Naive thymus-derived CD8-positive, alpha-beta T cell (primary cell): ENCODE measurements at regions not wholly inside any gene's neighbourhood (a gene's known extent, or its start where the extent isn't known, plus 50 kb on each side); places are given as distances from the start of the nearest gene placed in this dataset.

Source experiments
- ATAC-seq, 2 donors: fragments of 150-1000 bp; cut with Tn5 transposase in 1 of 2; sonication (Bioruptor Pico), chemical (Tn5 transposase) in 1 of 2; 1 replicate in 1 of 2; 2 replicates in 1 of 2; pipeline ENCODE4 v1.10.0; 2021; ENCODE audit warnings: mild to moderate bottlenecking in 2 of 2, moderate library complexity in 2 of 2
- POLR2A ChIA-PET: fragments of 350-600 bp; sonication (Branson Sonifier 250); formaldehyde crosslinking; loops from one replicate; lab custom pipeline; 2021; ENCODE audit warnings: antibody characterized with exemption; lab: Charles Lee
- DNase-seq, 10 donors: peaks; one replicate each; pipeline versions ENCODE4 v3.0.0 to v3.0.0-alpha.2; 2020 to 2022
- H3K27ac Mint-ChIP-seq, 10 donors: one replicate each; pipeline ENCODE4 v1.8.0; 2020 to 2022; ENCODE audit warnings: mild to moderate bottlenecking in 10 of 10, mixed read lengths in 10 of 10, moderate library complexity in 4 of 10, inconsistent platforms in 1 of 10
- H3K27me3 Mint-ChIP-seq, 5 donors: one replicate each; pipeline ENCODE4 v1.8.0; 2021 to 2022; ENCODE audit warnings: mixed read lengths in 5 of 5
- H3K36me3 Mint-ChIP-seq, 3 donors: one replicate each; pipeline ENCODE4 v1.8.0; 2020 to 2022; ENCODE audit warnings: mixed read lengths in 3 of 3, mild to moderate bottlenecking in 2 of 3, inconsistent platforms in 1 of 3
- H3K4me1 Mint-ChIP-seq, 4 donors: one replicate each; pipeline ENCODE4 v1.8.0; 2021 to 2022; ENCODE audit warnings: mixed read lengths in 4 of 4
- H3K4me3 Mint-ChIP-seq, 10 donors: one replicate each; pipeline ENCODE4 v1.8.0; 2020 to 2022; ENCODE audit warnings: mild to moderate bottlenecking in 10 of 10, mixed read lengths in 10 of 10, moderate library complexity in 6 of 10, inconsistent platforms in 1 of 10
- H3K9me3 Mint-ChIP-seq, 9 donors: one replicate each; pipeline ENCODE4 v1.8.0; 2020 to 2022; ENCODE audit warnings: mixed read lengths in 9 of 9, mild to moderate bottlenecking in 3 of 9, inconsistent platforms in 1 of 9, moderate library complexity in 1 of 9

GRCh38 chr11:97225794-97226193 is 836.0 kb downstream of the JRKL start:
- H3K27me3 Mint-ChIP-seq = no peaks in the 10 kb centered on the region
- H3K27ac Mint-ChIP-seq = no peak overlapping the region
- no peaks in the 10 kb centered on the region for H3K36me3 Mint-ChIP-seq
- no peaks in the 10 kb centered on the region for H3K4me1 Mint-ChIP-seq
- no peak overlapping the region for H3K4me3 Mint-ChIP-seq
- POLR2A ChIA-PET = no interaction called here
- peaks cover 0 to 13% (median 5%) of the 10 kb centered on the region in 9 donors for H3K9me3 Mint-ChIP-seq
- no peak for DNase-seq
- ATAC-seq = no peak

GRCh38 chr11:97229936-97230335 is 840.1 kb downstream of the JRKL start:
- Mint-ChIP-seq H3K36me3 (no peaks in the 10 kb centered on the region), H3K4me3 (no peak overlapping the region), H3K9me3 (peaks cover 0 to 16% (median 3%) of the 10 kb centered on the region in 9 donors), H3K27me3 (no peaks in the 10 kb centered on the region), H3K27ac (no peak overlapping the region), H3K4me1 (no peaks in the 10 kb centered on the region)
- POLR2A ChIA-PET = no interaction called here
- DNase-seq (no peak), ATAC-seq (no peak)

- Mint-ChIP-seq H3K9me3 (peaks cover 0 to 16% (median 3%) of the 10 kb centered on the region in 9 donors), H3K27ac (no peak overlapping the region), H3K27me3 (no peaks in the 10 kb centered on the region), H3K36me3 (no peaks in the 10 kb centered on the region), H3K4me1 (no peaks in the 10 kb centered on the region), H3K4me3 (no peak overlapping the region)
- no peak for DNase-seq
- POLR2A ChIA-PET = no interaction called here
- ATAC-seq = no peak
Measured at GRCh38 chr11:97231231-97231630, 841.4 kb downstream of the JRKL start.

- Mint-ChIP-seq H3K4me3 (no peak overlapping the region), H3K27ac (no peak overlapping the region), H3K36me3 (no peaks in the 10 kb centered on the region), H3K27me3 (no peaks in the 10 kb centered on the region), H3K9me3 (peaks cover 0 to 16% (median 3%) of the 10 kb centered on the region in 9 donors), H3K4me1 (no peaks in the 10 kb centered on the region)
- DNase-seq (no peak), ATAC-seq (no peak)
- POLR2A ChIA-PET = no interaction called here
Measured at GRCh38 chr11:97234016-97234415, 844.2 kb downstream of the JRKL start.

- H3K27me3 Mint-ChIP-seq = no peaks in the 10 kb centered on the region
- ATAC-seq (no peak), DNase-seq (no peak)
- POLR2A ChIA-PET = no interaction called here
- peaks cover 0 to 19% (median 2%) of the 10 kb centered on the region in 9 donors for H3K9me3 Mint-ChIP-seq
- H3K27ac Mint-ChIP-seq = no peak overlapping the region
- H3K4me3 Mint-ChIP-seq = no peak overlapping the region
- no peaks in the 10 kb centered on the region for H3K4me1 Mint-ChIP-seq
- no peaks in the 10 kb centered on the region for H3K36me3 Mint-ChIP-seq
Measured at GRCh38 chr11:97237151-97237550, 847.3 kb downstream of the JRKL start.

- POLR2A ChIA-PET = no interaction called here
- no peak for ATAC-seq
- no peaks in the 10 kb centered on the region for H3K4me1 Mint-ChIP-seq
- H3K27me3 Mint-ChIP-seq = no peaks in the 10 kb centered on the region
- H3K27ac Mint-ChIP-seq = no peak overlapping the region
- no peaks in the 10 kb centered on the region for H3K36me3 Mint-ChIP-seq
- H3K4me3 Mint-ChIP-seq = no peak overlapping the region
- peaks cover 3 to 36% (median 10%) of the 10 kb centered on the region in 9 donors for H3K9me3 Mint-ChIP-seq
- no peak for DNase-seq
Measured at GRCh38 chr11:97247601-97248000, 857.8 kb downstream of the JRKL start.

GRCh38 chr11:97254790-97255189 is 865.0 kb downstream of the JRKL start:
- Mint-ChIP-seq H3K4me1 (no peaks in the 10 kb centered on the region), H3K27me3 (no peaks in the 10 kb centered on the region), H3K36me3 (no peaks in the 10 kb centered on the region), H3K9me3 (peaks cover 0 to 10% (median 3%) of the 10 kb centered on the region in 9 donors), H3K4me3 (no peak overlapping the region), H3K27ac (no peak overlapping the region)
- DNase-seq (no peak), ATAC-seq (no peak)
- POLR2A ChIA-PET = no interaction called here

GRCh38 chr11:97259434-97259833 is 869.6 kb downstream of the JRKL start:
- H3K36me3 Mint-ChIP-seq = no peaks in the 10 kb centered on the region
- no peak for DNase-seq
- no peak overlapping the region for H3K27ac Mint-ChIP-seq
- no peak for ATAC-seq
- H3K9me3 Mint-ChIP-seq = peaks cover 0 to 12% (median 2%) of the 10 kb centered on the region in 9 donors
- H3K4me3 Mint-ChIP-seq = no peak overlapping the region
- H3K4me1 Mint-ChIP-seq = no peaks in the 10 kb centered on the region
- POLR2A ChIA-PET = no interaction called here
- no peaks in the 10 kb centered on the region for H3K27me3 Mint-ChIP-seq

- ATAC-seq = no peak
Measured at GRCh38 chr11:97259884-97260283, 870.1 kb downstream of the JRKL start.

GRCh38 chr11:97263183-97263858 is 873.5 kb downstream of the JRKL start:
- DNase-seq = no peak
- Mint-ChIP-seq H3K4me1 (no peaks in the 10 kb centered on the region), H3K27ac (no peak overlapping the region), H3K27me3 (no peaks in the 10 kb centered on the region), H3K4me3 (no peak overlapping the region), H3K36me3 (no peaks in the 10 kb centered on the region), H3K9me3 (peaks cover 0 to 21% (median 3%) of the 10 kb centered on the region in 9 donors)
- POLR2A ChIA-PET = no interaction called here
- no peak for ATAC-seq

More at GRCh38 chr11:97259884-97260283, 870.1 kb downstream of the JRKL start:
- no peaks in the 10 kb centered on the region for H3K36me3 Mint-ChIP-seq
- POLR2A ChIA-PET = no interaction called here
- no peak for DNase-seq
- H3K4me3 Mint-ChIP-seq = no peak overlapping the region
- H3K9me3 Mint-ChIP-seq = peaks cover 0 to 12% (median 2%) of the 10 kb centered on the region in 9 donors
- no peaks in the 10 kb centered on the region for H3K27me3 Mint-ChIP-seq
- H3K27ac Mint-ChIP-seq = peak overlapping the region in 1 of 10 donors; percentile 39
- H3K4me1 Mint-ChIP-seq = no peaks in the 10 kb centered on the region

GRCh38 chr11:97269527-97269926 is 879.7 kb downstream of the JRKL start:
- H3K36me3 Mint-ChIP-seq = peaks cover 0 to 14% (median 0%) of the 10 kb centered on the region in 3 donors
- ATAC-seq = no peak
- no peaks in the 10 kb centered on the region for H3K27me3 Mint-ChIP-seq
- no peak overlapping the region for H3K4me3 Mint-ChIP-seq
- H3K4me1 Mint-ChIP-seq = no peaks in the 10 kb centered on the region
- H3K9me3 Mint-ChIP-seq = peaks cover 0 to 42% (median 10%) of the 10 kb centered on the region in 9 donors
- DNase-seq = no peak
- POLR2A ChIA-PET = no interaction called here
- H3K27ac Mint-ChIP-seq = no peak overlapping the region

GRCh38 chr11:97279341-97279740 is 889.5 kb downstream of the JRKL start:
- no peak for DNase-seq
- Mint-ChIP-seq H3K9me3 (peaks cover 14 to 59% (median 32%) of the 10 kb centered on the region in 9 donors), H3K4me1 (no peaks in the 10 kb centered on the region), H3K27ac (no peak overlapping the region), H3K36me3 (peaks cover 0 to 14% (median 0%) of the 10 kb centered on the region in 3 donors), H3K27me3 (no peaks in the 10 kb centered on the region), H3K4me3 (no peak overlapping the region)
- POLR2A ChIA-PET = no interaction called here
- ATAC-seq = no peak

- POLR2A ChIA-PET = no interaction called here
- ATAC-seq = no peak
- no peak overlapping the region for H3K4me3 Mint-ChIP-seq
Measured at GRCh38 chr11:97280347-97280746, 890.5 kb downstream of the JRKL start.

GRCh38 chr11:97289823-97290222 is 900.0 kb downstream of the JRKL start:
- no peak overlapping the region for H3K27ac Mint-ChIP-seq
- DNase-seq = no peak
- no peaks in the 10 kb centered on the region for H3K27me3 Mint-ChIP-seq
- peaks cover 0 to 4% (median 0%) of the 10 kb centered on the region in 3 donors for H3K36me3 Mint-ChIP-seq
- no peak overlapping the region for H3K4me3 Mint-ChIP-seq
- POLR2A ChIA-PET = no interaction called here
- no peak for ATAC-seq
- peaks cover 1 to 34% (median 9%) of the 10 kb centered on the region in 9 donors for H3K9me3 Mint-ChIP-seq
- no peaks in the 10 kb centered on the region for H3K4me1 Mint-ChIP-seq

More at GRCh38 chr11:97280347-97280746, 890.5 kb downstream of the JRKL start:
- Mint-ChIP-seq H3K27me3 (no peaks in the 10 kb centered on the region), H3K9me3 (peaks cover 9 to 56% (median 24%) of the 10 kb centered on the region in 9 donors), H3K27ac (no peak overlapping the region), H3K4me1 (no peaks in the 10 kb centered on the region), H3K36me3 (peaks cover 0 to 7% (median 0%) of the 10 kb centered on the region in 3 donors)
- no peak for DNase-seq
